ENCODE measurements at regions not wholly inside any gene's neighbourhood (a gene's known extent, or its start where the extent isn't known, plus 50 kb on each side); places are given as distances from the start of the nearest gene placed in this dataset.
"Not testable (repeated sequence)": the region's sequence is repeated elsewhere in the genome, so short reads cannot be mapped to it uniquely, and the experiment has no call there.

- CTCF ChIA-PET: no interaction called here
- Histone ChIP-seq H3K79me2 (ENCODE audit: insufficient read depth) (no peaks in the 10 kb centered on the region), H3K27ac (ENCODE audit: low read depth in 2 of 2, low read length in 1 of 2) (no peak overlapping the region), H3K9me2 (peaks cover 3% of the 10 kb centered on the region; the same call in 1 of the 2 replicates), H3F3A (replicated peaks; ENCODE audit: insufficient read depth) (no peaks in the 10 kb centered on the region), H3K9me3 (no peaks in the 10 kb centered on the region), H3K4me1 (ENCODE audit: control insufficient read depth in 1 of 2, insufficient read depth in 2 of 2, low read depth in 1 of 2, low read length in 1 of 2) (no peaks in the 10 kb centered on the region), H2AFZ (ENCODE audit: low read depth) (no peak overlapping the region), H3K4me3 (ENCODE audit: low read depth in 2 of 2, low read length in 1 of 2) (no peak overlapping the region), H3K4me2 (no peak overlapping the region), H3K9ac (no peak overlapping the region), H3K27me3 (ENCODE audit: insufficient read depth) (no peaks in the 10 kb centered on the region), H4K20me1 (ENCODE audit: insufficient read depth) (no peaks in the 10 kb centered on the region), H3K36me3 (replicated peaks in 1 of 2; ENCODE audit: control insufficient read depth in 1 of 2, insufficient read depth in 2 of 2, low read length in 1 of 2) (no peaks in the 10 kb centered on the region)
- no peak for DNase-seq
- POLR2A ChIA-PET: no interaction called here
- TF ChIP-seq TCF12 (IDR thresholded peaks at IDR 0.05) (no peak), JUND (IDR thresholded peaks at IDR 0.05) (no peak), RAD21 (IDR thresholded peaks at IDR 0.05; ENCODE audit: low read length) (no peak), NFIC (IDR thresholded peaks at IDR 0.05; ENCODE audit: borderline replicate concordance) (no peak), NRF1 (IDR thresholded peaks at IDR 0.05; ENCODE audit: low read depth, low read length) (no peak), SMC3 (IDR thresholded peaks at IDR 0.05; ENCODE audit: low read depth, low read length) (no peak), EP300 (IDR thresholded peaks at IDR 0.05; ENCODE audit: borderline replicate concordance in 1 of 2, low read depth in 1 of 2, low read length in 1 of 2) (no peak), ELF1 (IDR thresholded peaks at IDR 0.05) (no peak), YY1 (IDR thresholded peaks at IDR 0.05; ENCODE audit: low read depth) (no peak), REST (IDR thresholded peaks at IDR 0.05; ENCODE audit: low read depth, low read length) (no peak), FOXJ3 (CRISPR knock-in tag; IDR thresholded peaks at IDR 0.05) (no peak), GATA2 (CRISPR knock-in tag; IDR thresholded peaks at IDR 0.05) (no peak), RCOR1 (IDR thresholded peaks at IDR 0.05; ENCODE audit: low read length) (no peak), FOSL2 (IDR thresholded peaks at IDR 0.05; ENCODE audit: borderline replicate concordance, low read depth) (no peak), MXI1 (IDR thresholded peaks at IDR 0.05; ENCODE audit: low read depth, low read length) (no peak)
Observed at GRCh38 chr15:20310603-20311002, 231.0 kb downstream of the GOLGA6L6 start.

- H3K4me3 ChIP-seq (ENCODE audit: low read depth in 2 of 2, low read length in 1 of 2); H3K79me2 ChIP-seq (ENCODE audit: insufficient read depth); CTCF ChIA-PET; H3F3A ChIP-seq (replicated peaks; ENCODE audit: insufficient read depth); H4K20me1 ChIP-seq (ENCODE audit: insufficient read depth); H3K27me3 ChIP-seq (ENCODE audit: insufficient read depth); H3K9me2 ChIP-seq; H3K9me3 ChIP-seq; H3K9ac ChIP-seq; H3K27ac ChIP-seq (ENCODE audit: low read depth in 2 of 2, low read length in 1 of 2); H3K4me2 ChIP-seq; H3K4me1 ChIP-seq (ENCODE audit: control insufficient read depth in 1 of 2, insufficient read depth in 2 of 2, low read depth in 1 of 2, low read length in 1 of 2); H2AFZ ChIP-seq (ENCODE audit: low read depth); H3K36me3 ChIP-seq (replicated peaks in 1 of 2; ENCODE audit: control insufficient read depth in 1 of 2, insufficient read depth in 2 of 2, low read length in 1 of 2); POLR2A ChIA-PET; DNase-seq: not testable (repeated sequence)
Observed at GRCh38 chr15:20309966-20310365, 231.6 kb downstream of the GOLGA6L6 start.

GRCh38 chr15:20309395-20309794 lies 232.2 kb downstream of the GOLGA6L6 start:
- H3F3A ChIP-seq (replicated peaks; ENCODE audit: insufficient read depth); DNase-seq; H3K9me3 ChIP-seq: not testable (repeated sequence)

GRCh38 chr15:20308027-20308690 lies 233.4 kb downstream of the GOLGA6L6 start:
- WGBS (ENCODE audit: low lambda C conversion rate): 47% methylated on average over 4 of the region's 4 CpGs
- POLR2A ChIA-PET: not testable (repeated sequence)

More at GRCh38 chr15:20309395-20309794, 232.2 kb downstream of the GOLGA6L6 start:
- H3K4me3 ChIP-seq (ENCODE audit: low read depth in 2 of 2, low read length in 1 of 2); H3K79me2 ChIP-seq (ENCODE audit: insufficient read depth); H4K20me1 ChIP-seq (ENCODE audit: insufficient read depth); H2AFZ ChIP-seq (ENCODE audit: low read depth); H3K4me2 ChIP-seq; H3K36me3 ChIP-seq (replicated peaks in 1 of 2; ENCODE audit: control insufficient read depth in 1 of 2, insufficient read depth in 2 of 2, low read length in 1 of 2); H3K4me1 ChIP-seq (ENCODE audit: control insufficient read depth in 1 of 2, insufficient read depth in 2 of 2, low read depth in 1 of 2, low read length in 1 of 2); CTCF ChIA-PET; H3K27ac ChIP-seq (ENCODE audit: low read depth in 2 of 2, low read length in 1 of 2); H3K27me3 ChIP-seq (ENCODE audit: insufficient read depth); H3K9me2 ChIP-seq; H3K9ac ChIP-seq; POLR2A ChIA-PET: not testable (repeated sequence)
- WGBS (ENCODE audit: low lambda C conversion rate): 2% methylated on average over 3 of the region's 3 CpGs

More at GRCh38 chr15:20308027-20308690, 233.4 kb downstream of the GOLGA6L6 start:
- H3F3A ChIP-seq (replicated peaks; ENCODE audit: insufficient read depth); DNase-seq; H3K9me3 ChIP-seq; H3K4me2 ChIP-seq; H3K9me2 ChIP-seq; H3K36me3 ChIP-seq (replicated peaks in 1 of 2; ENCODE audit: control insufficient read depth in 1 of 2, insufficient read depth in 2 of 2, low read length in 1 of 2); H3K4me3 ChIP-seq (ENCODE audit: low read depth in 2 of 2, low read length in 1 of 2); H3K79me2 ChIP-seq (ENCODE audit: insufficient read depth); H4K20me1 ChIP-seq (ENCODE audit: insufficient read depth); H3K9ac ChIP-seq; H3K27ac ChIP-seq (ENCODE audit: low read depth in 2 of 2, low read length in 1 of 2); H3K4me1 ChIP-seq (ENCODE audit: control insufficient read depth in 1 of 2, insufficient read depth in 2 of 2, low read depth in 1 of 2, low read length in 1 of 2); CTCF ChIA-PET; H2AFZ ChIP-seq (ENCODE audit: low read depth); H3K27me3 ChIP-seq (ENCODE audit: insufficient read depth): not testable (repeated sequence)
